Esophagus squamous epithelium (tissue), 5 donors: ENCODE measurements at regions not wholly inside any gene's neighbourhood (a gene's known extent, or its start where the extent isn't known, plus 50 kb on each side); places are given as distances from the start of the nearest gene placed in this dataset.

Source experiments
- DNase-seq: peaks from one replicate; lab custom pipeline; 2025; lab: John Stamatoyannopoulos, UW
- H3K27ac ChIP-seq, 4 donors: fragments of 200-600 bp; sonication (generic); one replicate each; pipeline ENCODE4 v1.5.1; 2016 to 2019; ENCODE audit warnings: mild to moderate bottlenecking in 1 of 4
- H3K27me3 ChIP-seq, 4 donors: fragments of 200-600 bp; sonication (generic); 1 replicate in 3 of 4; 2 replicates in 1 of 4; pipeline versions ENCODE4 v1.5.1 to v1.6.0; 2017 to 2021; ENCODE audit warnings: antibody characterized with exemption in 1 of 4
- H3K36me3 ChIP-seq, 3 donors: fragments of 200-600 bp; sonication (generic); one replicate each; pipeline ENCODE4 v1.5.1; 2016 to 2019
- H3K4me1 ChIP-seq, 3 donors: fragments of 200-600 bp; sonication (generic); one replicate each; pipeline ENCODE4 v1.5.1; 2017 to 2019
- H3K4me3 ChIP-seq, 4 donors: fragments of 200-600 bp; sonication (generic); 1 replicate in 3 of 4; 2 replicates in 1 of 4; pipeline ENCODE4 v1.5.1; 2016 to 2019; ENCODE audit warnings: mild to moderate bottlenecking in 2 of 4, moderate library complexity in 1 of 4
- H3K9me3 ChIP-seq, 3 donors: fragments of 200-600 bp; sonication (generic); one replicate each; pipeline ENCODE4 v1.5.1; 2016 to 2019
- CTCF ChIP-seq, 6 experiments: fragments of 450-650 bp in 4 of 6; fragments of 200-600 bp in 2 of 6; sonication (generic) in 2 of 6; IDR thresholded peaks; one replicate each; pipeline ENCODE4 v1.5.1; 2016 to 2019; ENCODE audit warnings: antibody characterized with exemption in 6 of 6, mild to moderate bottlenecking in 4 of 6, moderate library complexity in 4 of 6
- POLR2A ChIP-seq, 4 donors: fragments of 450-650 bp; IDR thresholded peaks; one replicate each; pipeline ENCODE4 v1.6.1; 2017; ENCODE audit warnings: antibody characterized with exemption in 4 of 4, mild to moderate bottlenecking in 4 of 4, moderate library complexity in 3 of 4
- WGBS, 2 donors: methylation state at CpG; one replicate each; pipeline ENCODE4 v1.1.5; 2018; 5-methylcytosine and 5-hydroxymethylcytosine counted together
- intact Hi-C: fragments of 100-400 bp; cut with DNase I; formaldehyde crosslinking; loops from one replicate; pipeline ENCODE4 v1.15.0; 2022
- donor health status: DM: yes; HTN: yes; CAD: no.

- Histone ChIP-seq H3K9me3 (no peaks in the 10 kb centered on the region), H3K36me3 (no peaks in the 10 kb centered on the region), H3K27me3 (no peaks in the 10 kb centered on the region), H3K4me3 (no peak overlapping the region), H3K4me1 (no peaks in the 10 kb centered on the region), H3K27ac (no peak overlapping the region)
- 24 to 28% methylated on average over 2 of the region's 2 CpGs for WGBS, 2 donors
- no peak for DNase-seq
- TF ChIP-seq CTCF (IDR thresholded peaks at IDR 0.05) (no peak), POLR2A (IDR thresholded peaks at IDR 0.05) (no peak)
- intact Hi-C loops = no loop called here
Measured at GRCh38 chr9:24832307-24832706, 286.6 kb upstream of the IZUMO3 start.

- Histone ChIP-seq H3K27me3 (no peaks in the 10 kb centered on the region), H3K4me3 (no peak overlapping the region), H3K36me3 (no peaks in the 10 kb centered on the region), H3K9me3 (no peaks in the 10 kb centered on the region), H3K27ac (no peak overlapping the region), H3K4me1 (no peaks in the 10 kb centered on the region)
- DNase-seq = no peak
- intact Hi-C loops = no loop called here
- 63 to 66% methylated on average over 2 of the region's 2 CpGs for WGBS, 2 donors
- no peak for TF ChIP-seq CTCF (IDR thresholded peaks at IDR 0.05)
- TF ChIP-seq POLR2A (IDR thresholded peaks at IDR 0.05) = no peak
Measured at GRCh38 chr9:24828687-24829086, 283.0 kb upstream of the IZUMO3 start.

GRCh38 chr9:24824607-24825006 lies 278.9 kb upstream of the IZUMO3 start:
- no peaks in the 10 kb centered on the region for H3K9me3 ChIP-seq
- H3K27me3 ChIP-seq = no peaks in the 10 kb centered on the region
- no peaks in the 10 kb centered on the region for H3K36me3 ChIP-seq
- no peak for DNase-seq
- no peak overlapping the region for H3K4me3 ChIP-seq
- no peaks in the 10 kb centered on the region for H3K4me1 ChIP-seq
- TF ChIP-seq POLR2A (IDR thresholded peaks at IDR 0.05) (no peak), CTCF (IDR thresholded peaks at IDR 0.05) (no peak)
- intact Hi-C loops = no loop called here
- H3K27ac ChIP-seq = no peak overlapping the region

- no peaks in the 10 kb centered on the region for H3K4me1 ChIP-seq
- H3K27me3 ChIP-seq = no peaks in the 10 kb centered on the region
- H3K27ac ChIP-seq = no peak overlapping the region
- no peak overlapping the region for H3K4me3 ChIP-seq
- H3K9me3 ChIP-seq = no peaks in the 10 kb centered on the region
- DNase-seq = no peak
- TF ChIP-seq CTCF (IDR thresholded peaks at IDR 0.05) (no peak), POLR2A (IDR thresholded peaks at IDR 0.05) (no peak)
- intact Hi-C loops = no loop called here
- 18 to 24% methylated on average over 1 of the region's 1 CpG for WGBS, 2 donors
- H3K36me3 ChIP-seq = no peaks in the 10 kb centered on the region
Measured at GRCh38 chr9:24820196-24820595, 274.5 kb upstream of the IZUMO3 start.

GRCh38 chr9:24817756-24818155 lies 272.1 kb upstream of the IZUMO3 start:
- no peak for TF ChIP-seq POLR2A (IDR thresholded peaks at IDR 0.05)
- TF ChIP-seq CTCF (IDR thresholded peaks at IDR 0.05) = no peak

More at GRCh38 chr9:24817756-24818155, 272.1 kb upstream of the IZUMO3 start:
- DNase-seq = no peak
- H3K36me3 ChIP-seq = no peaks in the 10 kb centered on the region
- H3K4me1 ChIP-seq = no peaks in the 10 kb centered on the region
- H3K27me3 ChIP-seq = no peaks in the 10 kb centered on the region
- H3K9me3 ChIP-seq = no peaks in the 10 kb centered on the region
- no peak overlapping the region for H3K27ac ChIP-seq
- intact Hi-C loops = no loop called here
- H3K4me3 ChIP-seq = no peak overlapping the region
- WGBS, 2 donors = 77 to 92% methylated on average over 2 of the region's 2 CpGs
